OCI-M2 (cell line): ENCODE measurements at regions not wholly inside any gene's neighbourhood (a gene's known extent, or its start where the extent isn't known, plus 50 kb on each side); places are given as distances from the start of the nearest gene placed in this dataset.

Source experiments
- DNase-seq: peaks from one replicate; lab custom pipeline; 2025; ENCODE audit not compliant: unreplicated experiment; lab: John Stamatoyannopoulos, UW

DNA sequence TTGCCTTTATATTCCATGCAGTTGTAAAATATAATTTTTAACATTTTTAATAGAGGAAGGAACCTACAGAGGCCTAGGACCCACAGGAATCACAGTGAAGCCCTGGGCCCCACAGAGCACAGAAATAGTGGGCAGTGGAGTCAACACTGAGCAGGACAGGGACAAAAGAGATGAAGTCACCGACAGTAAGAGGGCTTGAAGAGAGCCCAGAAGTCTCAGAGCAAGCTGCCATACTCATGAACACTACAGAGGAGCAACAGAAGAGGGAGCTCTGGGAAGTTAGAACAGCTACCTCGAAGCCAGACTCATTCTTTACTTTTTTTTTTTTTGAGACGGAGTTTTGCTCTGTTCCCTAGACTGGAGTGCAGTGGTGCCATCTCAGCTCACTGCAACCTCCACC is 149.3 kb upstream of the TENM3 start:
- no peak for DNase-seq

DNA sequence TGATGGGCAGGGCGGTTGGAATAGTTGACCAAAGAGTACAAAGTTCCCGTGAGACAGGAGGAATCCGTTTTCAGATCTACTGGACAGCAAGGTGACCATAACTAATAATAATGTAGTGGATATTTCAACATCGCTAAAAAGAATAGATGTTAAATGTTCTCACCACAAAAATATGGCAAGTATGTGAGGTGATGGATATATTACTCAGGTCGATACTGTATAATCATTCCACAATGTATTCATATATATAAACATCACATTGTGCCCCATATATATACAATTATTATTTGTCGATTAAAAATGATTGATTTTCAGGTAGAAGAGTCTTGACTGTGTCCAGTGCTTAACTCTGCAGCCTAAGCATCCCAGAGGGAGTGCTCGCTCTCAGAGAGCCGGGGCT is 141.6 kb upstream of the TENM3 start:
- no peak for DNase-seq

DNA sequence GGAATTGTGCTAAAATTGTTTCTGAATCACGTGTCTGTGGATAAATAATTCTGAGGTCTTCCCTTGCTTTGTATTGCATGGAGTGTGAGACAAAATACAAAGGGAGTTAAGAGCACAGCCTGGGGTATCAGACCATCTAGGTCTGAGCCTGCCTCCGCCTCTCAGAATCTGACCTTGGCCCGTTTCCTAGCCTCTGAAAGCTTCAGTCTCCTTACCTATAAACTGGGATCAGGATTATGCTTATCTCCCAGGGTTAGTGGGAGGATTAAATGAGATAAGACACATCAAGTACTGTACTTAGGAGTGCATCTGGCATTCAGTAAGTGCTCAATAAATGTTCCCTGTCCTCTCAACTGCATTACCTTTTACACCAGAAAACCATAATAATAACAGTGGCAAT is 140.6 kb upstream of the TENM3 start:
- DNase-seq, result no peak

- no peak for DNase-seq
Measured at GRCh38 chr4:182103614-182104319, 139.4 kb upstream of the TENM3 start.

DNA sequence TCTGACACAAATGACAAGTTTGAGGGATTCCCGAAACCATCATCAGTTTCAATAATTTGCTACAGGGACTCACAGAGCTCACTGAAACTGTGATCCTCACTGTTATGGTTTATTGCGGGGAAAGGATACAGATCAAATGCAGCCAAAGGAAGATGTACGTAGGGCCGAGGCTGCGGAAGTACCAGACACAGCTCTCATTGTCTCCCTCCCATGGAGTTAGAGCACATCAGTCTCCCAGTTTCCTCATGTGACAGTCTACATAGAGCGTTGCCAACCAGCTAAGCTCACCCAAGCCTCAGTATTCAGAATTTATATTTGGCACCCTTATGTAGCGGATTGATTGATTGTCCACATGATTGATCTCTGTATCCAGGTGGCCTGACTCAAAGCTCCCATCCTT is 137.8 kb upstream of the TENM3 start:
- no peak for DNase-seq

- no peak for DNase-seq
Measured at GRCh38 chr4:182107931-182108330, 135.3 kb upstream of the TENM3 start.

- no peak for DNase-seq
Measured at GRCh38 chr4:182111586-182111985, 131.6 kb upstream of the TENM3 start.

DNA sequence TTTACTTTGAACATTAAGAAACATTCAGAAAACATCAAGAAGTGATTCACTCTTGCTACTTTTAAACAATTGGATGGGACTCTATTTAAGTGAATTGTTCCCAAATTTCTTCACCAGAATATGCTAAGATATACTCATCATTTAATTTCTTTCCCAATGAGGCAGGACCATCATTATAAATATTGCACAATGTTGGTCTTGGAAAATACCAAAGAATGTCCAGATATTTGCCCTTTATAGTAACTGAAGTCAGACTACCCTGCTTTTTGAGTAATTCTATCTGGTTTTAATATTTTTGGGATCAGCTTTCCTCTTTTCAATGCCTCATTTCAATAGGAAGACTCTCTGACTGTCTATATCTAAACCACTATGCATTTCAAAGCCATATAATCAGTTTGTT is 129.4 kb upstream of the TENM3 start:
- no peak for DNase-seq

GRCh38 chr4:182124359-182124758 is 118.8 kb upstream of the TENM3 start:
- no peak for DNase-seq

GRCh38 chr4:182126096-182126495 is 117.1 kb upstream of the TENM3 start:
- DNase-seq, result no peak

DNA sequence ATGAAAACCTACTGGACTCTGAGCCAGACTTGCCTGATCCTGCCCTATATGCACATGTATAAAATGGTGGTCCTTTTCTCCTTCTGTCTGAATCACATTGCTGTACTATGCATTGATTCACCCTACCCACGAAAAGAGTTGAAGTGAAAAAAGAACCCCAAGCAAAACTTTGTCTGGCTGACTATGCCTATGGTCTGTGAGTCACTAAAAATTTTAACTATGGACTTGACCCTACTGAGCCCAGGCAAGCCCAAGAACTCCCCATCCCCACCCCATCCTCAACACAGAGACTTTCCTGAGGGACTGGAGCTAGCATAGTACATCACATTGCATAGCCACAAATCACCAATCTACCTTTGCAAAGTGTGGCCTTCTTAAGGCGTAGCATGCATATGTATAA is 116.6 kb upstream of the TENM3 start:
- no peak for DNase-seq

DNA sequence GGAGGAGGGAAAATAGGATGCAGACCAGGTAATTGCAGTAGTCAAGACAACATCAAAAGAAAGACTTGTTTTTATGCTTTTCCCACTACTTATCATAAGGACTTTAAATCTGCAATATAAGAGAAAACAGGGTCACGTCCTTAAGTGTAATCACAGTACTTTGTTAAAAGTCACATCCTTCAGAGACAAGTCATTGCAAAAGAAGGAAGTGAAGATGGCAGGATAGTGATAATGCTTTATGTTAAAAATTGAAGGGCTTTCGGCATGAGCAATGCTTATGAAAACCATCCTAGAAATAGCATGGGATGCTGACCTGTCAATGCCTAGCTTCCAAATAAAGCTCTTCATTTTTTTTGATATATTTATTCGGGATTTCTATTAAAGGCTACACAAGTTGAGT is 110.2 kb upstream of the TENM3 start:
- no peak for DNase-seq

GRCh38 chr4:182134261-182134660 is 108.9 kb upstream of the TENM3 start:
- DNase-seq, result no peak

DNA sequence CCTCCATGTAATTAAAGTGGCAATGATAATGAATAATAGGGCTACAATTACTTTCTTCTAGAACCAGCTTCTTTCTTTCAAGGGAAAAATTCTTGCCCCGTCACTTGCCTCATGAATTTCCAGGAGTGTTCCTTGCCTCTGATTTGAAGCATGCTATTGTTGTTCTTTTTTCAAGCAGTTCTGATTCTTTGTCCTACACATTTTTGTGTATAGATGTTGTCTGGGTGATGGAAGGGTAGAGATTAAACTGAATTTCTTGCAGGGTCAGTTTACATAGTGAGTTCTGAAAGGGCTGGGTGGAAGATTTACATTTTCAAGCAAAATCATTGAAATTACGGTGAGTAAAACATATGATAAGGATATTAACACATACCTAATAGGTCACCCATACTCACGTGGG is 107.0 kb upstream of the TENM3 start:
- no peak for DNase-seq

GRCh38 chr4:182137343-182137742 is 105.9 kb upstream of the TENM3 start:
- no peak for DNase-seq

GRCh38 chr4:182139491-182139890 is 103.7 kb upstream of the TENM3 start:
- no peak for DNase-seq

DNA sequence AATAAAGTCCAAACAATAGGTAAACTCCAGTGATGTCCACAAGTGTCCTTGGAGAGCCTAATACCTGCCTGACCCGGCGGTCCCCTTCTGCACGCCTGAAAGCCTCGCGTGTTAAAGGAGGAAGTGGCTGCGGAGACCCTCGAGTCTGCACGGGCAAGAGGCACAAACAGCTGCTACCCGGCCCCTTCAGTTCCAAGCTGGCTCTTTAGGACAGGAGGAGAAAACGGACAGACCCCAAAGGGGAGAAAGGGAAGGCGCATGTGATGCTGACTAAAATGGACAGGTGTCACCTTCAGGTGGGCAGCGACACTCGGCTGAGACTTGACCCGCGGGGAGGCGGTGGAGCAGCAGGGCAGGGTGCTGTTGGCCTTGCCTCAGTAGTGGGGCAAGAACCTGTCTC is 102.7 kb upstream of the TENM3 start:
- no peak for DNase-seq

GRCh38 chr4:182141061-182141460 is 102.1 kb upstream of the TENM3 start:
- no peak for DNase-seq

DNA sequence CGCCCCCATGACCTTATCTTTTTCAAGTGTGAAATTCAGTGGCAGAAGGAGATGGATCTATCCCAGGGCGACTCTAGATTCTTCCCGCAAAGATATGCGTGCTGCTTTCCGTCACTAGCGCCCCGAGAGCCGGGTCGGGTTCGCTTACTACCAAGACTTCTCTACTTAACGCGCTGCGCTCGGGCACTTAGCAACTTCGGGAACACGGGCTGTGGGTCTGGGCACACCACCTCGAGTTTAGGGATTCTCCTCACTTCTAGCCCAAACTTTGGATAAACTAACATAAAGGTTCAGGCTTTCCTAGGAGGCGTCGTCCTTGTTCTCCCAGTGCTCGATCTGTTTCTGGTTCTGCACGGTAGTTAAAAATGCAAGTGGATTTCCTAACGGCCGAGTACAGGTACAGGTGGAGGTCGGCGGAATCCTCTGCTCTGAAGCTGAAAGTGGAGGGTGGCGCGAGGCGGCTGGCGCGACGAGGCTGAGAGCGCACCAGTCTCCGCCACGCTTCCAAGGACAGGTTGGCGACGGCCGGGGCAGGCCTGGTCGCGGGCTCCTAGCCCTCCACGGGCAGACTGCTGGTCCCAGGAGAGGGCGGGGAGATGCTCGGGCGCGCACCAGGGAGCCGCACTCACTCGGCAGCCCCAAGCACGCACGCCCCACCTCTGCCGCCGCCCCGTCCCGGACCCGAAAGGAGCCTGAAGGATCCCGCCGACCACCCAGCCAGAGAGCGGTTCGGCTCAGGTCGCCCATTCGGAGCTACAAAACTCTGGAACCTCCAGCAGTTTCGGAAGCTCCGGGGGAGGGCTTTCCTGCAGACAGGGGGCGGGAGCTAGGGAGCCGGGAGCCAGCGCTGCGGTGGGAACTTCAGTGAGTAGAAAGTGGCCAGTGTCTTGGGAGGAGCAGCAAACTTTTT is 100.8 kb upstream of the TENM3 start:
- DNase-seq, result no peak

- no peak for DNase-seq
Measured at GRCh38 chr4:182143086-182143821, 99.9 kb upstream of the TENM3 start.

- no peak for DNase-seq
Measured at GRCh38 chr4:182143822-182144625, 99.2 kb upstream of the TENM3 start.
